SK-N-SH treated with all-trans-retinoic acid at 6 μM for 48 hours (cell line): ENCODE measurements at regions not wholly inside any gene's neighbourhood (a gene's known extent, or its start where the extent isn't known, plus 50 kb on each side); places are given as distances from the start of the nearest gene placed in this dataset.

Source experiments
- CREB5 ChIP-seq: fragments of 250-450 bp; sonication (Bioruptor Pico); IDR thresholded peaks from 2 replicates; pipeline ENCODE4 v1.5.1; 2020; ENCODE audit warnings: low read depth, mild to moderate bottlenecking, moderate library complexity
- ISL1 ChIP-seq: fragments of 250-450 bp; sonication (Bioruptor Pico); IDR thresholded peaks from 2 replicates; pipeline ENCODE4 v2.1.2; 2022; ENCODE audit warnings: mild to moderate bottlenecking, moderate library complexity

GRCh38 chr4:111744847-111745246 is 400.4 kb upstream of the FAM241A start:
- TF ChIP-seq CREB5 (CRISPR knock-in tag) (no peak), ISL1 (no peak)
